ENCODE measurements at regions not wholly inside any gene's neighbourhood (a gene's known extent, or its start where the extent isn't known, plus 50 kb on each side); places are given as distances from the start of the nearest gene placed in this dataset.
"Not testable (repeated sequence)": the region's sequence is repeated elsewhere in the genome, so short reads cannot be mapped to it uniquely, and the experiment has no call there.

- no peak for DNase-seq
These were observed 289.7 kb downstream of the HTR1B start for GRCh38 chr6:77173472-77174074.

- DNase-seq = no peak
These were observed 290.7 kb downstream of the HTR1B start for GRCh38 chr6:77172578-77172977.

GRCh38 chr6:77159730-77160129 lies 303.6 kb downstream of the HTR1B start:
- DNase-seq = no peak

- DNase-seq = no peak
These were observed 312.1 kb downstream of the HTR1B start for GRCh38 chr6:77151241-77151640.

- no peak for DNase-seq
These were observed 312.6 kb downstream of the HTR1B start for GRCh38 chr6:77150736-77151135.

- no peak for DNase-seq
These were observed 318.0 kb downstream of the HTR1B start for GRCh38 chr6:77145244-77145643.

- no peak for DNase-seq
These were observed 319.4 kb downstream of the HTR1B start for GRCh38 chr6:77143659-77144447.

- DNase-seq = no peak
These were observed 327.2 kb downstream of the HTR1B start for GRCh38 chr6:77136086-77136485.

GRCh38 chr6:77133031-77133430 lies 330.3 kb downstream of the HTR1B start:
- DNase-seq = no peak

GRCh38 chr6:77131426-77131825 lies 331.9 kb downstream of the HTR1B start:
- DNase-seq = no peak

GRCh38 chr6:77124604-77125003 lies 338.7 kb downstream of the HTR1B start:
- DNase-seq = no peak

- DNase-seq = no peak
These were observed 339.8 kb downstream of the HTR1B start for GRCh38 chr6:77123527-77123926.

- DNase-seq = no peak
These were observed 356.3 kb downstream of the HTR1B start for GRCh38 chr6:77106992-77107391.

- no peak for DNase-seq
These were observed 358.2 kb downstream of the HTR1B start for GRCh38 chr6:77105091-77105490.

GRCh38 chr6:77097940-77098339 lies 365.4 kb downstream of the HTR1B start:
- DNase-seq = no peak

- no peak for DNase-seq
These were observed 367.2 kb downstream of the HTR1B start for GRCh38 chr6:77095936-77096627.

GRCh38 chr6:77094821-77095220 lies 368.5 kb downstream of the HTR1B start:
- DNase-seq = no peak

- DNase-seq = no peak
These were observed 370.3 kb downstream of the HTR1B start for GRCh38 chr6:77092971-77093370.

GRCh38 chr6:77089776-77090175 lies 373.5 kb downstream of the HTR1B start:
- no peak for DNase-seq

GRCh38 chr6:77087794-77088318 lies 375.4 kb downstream of the HTR1B start:
- not testable (repeated sequence) for DNase-seq

- no peak for DNase-seq
These were observed 389.1 kb downstream of the HTR1B start for GRCh38 chr6:77074037-77074713.

GRCh38 chr6:77073410-77073760 lies 389.9 kb downstream of the HTR1B start:
- DNase-seq = no peak

- no peak for DNase-seq
These were observed 390.4 kb downstream of the HTR1B start for GRCh38 chr6:77072694-77073409.
